ENCODE measurements at regions not wholly inside any gene's neighbourhood (a gene's known extent, or its start where the extent isn't known, plus 50 kb on each side); places are given as distances from the start of the nearest gene placed in this dataset.

DNA sequence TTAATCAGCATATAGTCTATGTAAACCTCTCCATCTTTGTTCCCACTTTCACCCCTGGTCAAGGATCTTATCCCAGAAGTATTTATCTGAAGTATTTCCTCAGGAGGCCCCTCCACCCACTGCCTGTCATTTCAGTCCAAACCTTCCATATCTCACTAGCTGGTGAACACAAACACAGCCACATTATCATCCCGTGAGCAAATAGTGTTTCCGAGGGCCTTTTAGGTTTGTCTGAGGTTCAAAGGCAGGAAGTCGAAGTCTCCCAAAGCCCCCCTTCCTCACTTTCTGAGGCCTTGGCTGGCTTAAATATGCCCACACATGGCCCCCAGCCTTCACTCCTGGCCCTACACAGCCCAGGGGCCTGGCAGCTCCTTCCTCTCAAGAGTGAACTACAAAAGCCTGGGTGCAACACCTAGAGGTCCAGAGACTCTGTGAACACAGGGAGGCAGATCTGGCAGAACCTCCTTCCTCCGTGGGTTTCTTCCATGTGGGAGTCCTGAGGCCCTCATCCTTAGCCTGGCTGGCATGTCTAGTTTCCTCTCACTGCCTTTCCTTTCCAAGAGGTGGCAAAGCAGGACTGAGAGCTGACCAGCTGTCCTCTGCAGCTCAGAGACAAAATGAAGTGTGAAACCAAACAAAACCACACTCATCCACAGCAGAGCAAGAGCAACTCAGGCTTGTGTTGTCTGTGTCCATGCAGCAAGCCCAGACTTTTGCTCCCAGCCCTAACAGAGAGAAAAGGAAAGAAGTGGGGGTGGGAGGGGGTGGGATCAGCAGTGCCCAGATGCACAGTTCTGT lies 264.2 kb downstream of the SS18 start:
- TF ChIP-seq, protein P1, sequence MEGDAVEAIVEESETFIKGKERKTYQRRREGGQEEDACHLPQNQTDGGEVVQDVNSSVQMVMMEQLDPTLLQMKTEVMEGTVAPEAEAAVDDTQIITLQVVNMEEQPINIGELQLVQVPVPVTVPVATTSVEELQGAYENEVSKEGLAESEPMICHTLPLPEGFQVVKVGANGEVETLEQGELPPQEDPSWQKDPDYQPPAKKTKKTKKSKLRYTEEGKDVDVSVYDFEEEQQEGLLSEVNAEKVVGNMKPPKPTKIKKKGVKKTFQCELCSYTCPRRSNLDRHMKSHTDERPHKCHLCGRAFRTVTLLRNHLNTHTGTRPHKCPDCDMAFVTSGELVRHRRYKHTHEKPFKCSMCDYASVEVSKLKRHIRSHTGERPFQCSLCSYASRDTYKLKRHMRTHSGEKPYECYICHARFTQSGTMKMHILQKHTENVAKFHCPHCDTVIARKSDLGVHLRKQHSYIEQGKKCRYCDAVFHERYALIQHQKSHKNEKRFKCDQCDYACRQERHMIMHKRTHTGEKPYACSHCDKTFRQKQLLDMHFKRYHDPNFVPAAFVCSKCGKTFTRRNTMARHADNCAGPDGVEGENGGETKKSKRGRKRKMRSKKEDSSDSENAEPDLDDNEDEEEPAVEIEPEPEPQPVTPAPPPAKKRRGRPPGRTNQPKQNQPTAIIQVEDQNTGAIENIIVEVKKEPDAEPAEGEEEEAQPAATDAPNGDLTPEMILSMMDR (conservative IDR thresholded peaks at IDR 0.05; ENCODE audit: low read depth, low read length) = no peak
- no peak for TF ChIP-seq EZH2phosphoT487 (IDR thresholded peaks at IDR 0.05; ENCODE audit: borderline replicate concordance, low read length)
- TF ChIP-seq EZH2 (IDR thresholded peaks at IDR 0.05; ENCODE audit: low read length, unreplicated experiment) = no peak
